ENCODE measurements at regions not wholly inside any gene's neighbourhood (a gene's known extent, or its start where the extent isn't known, plus 50 kb on each side); places are given as distances from the start of the nearest gene placed in this dataset.

GRCh38 chr19:29118389-29118788 lies 94.6 kb downstream of the UQCRFS1 start:
- H3K4me2 ChIP-seq (ENCODE audit: insufficient read depth, insufficient read length, low read length): no peak overlapping the region
- no peak overlapping the region for H4K91ac ChIP-seq (ENCODE audit: insufficient read length, low read depth, low read length)
- no peaks in the 10 kb centered on the region for H3K9me3 ChIP-seq (ENCODE audit: control insufficient read depth, low read depth, low read length)
- no peaks in the 10 kb centered on the region for H3K23me2 ChIP-seq (ENCODE audit: insufficient read length, low read depth, low read length, poor library complexity, severe bottlenecking)
- H3K79me2 ChIP-seq (ENCODE audit: insufficient read depth, low read length): no peaks in the 10 kb centered on the region
- H3K18ac ChIP-seq (ENCODE audit: insufficient read length, low read depth, low read length): no peak overlapping the region
- H2BK15ac ChIP-seq (ENCODE audit: low read depth, low read length): no peak overlapping the region
- no peaks in the 10 kb centered on the region for H3K79me1 ChIP-seq (ENCODE audit: insufficient read depth, low read depth, low read length, poor library complexity, severe bottlenecking)
- WGBS (ENCODE audit: extremely low coverage, insufficient read length, low lambda C conversion rate): no CpG with 5 or more reads among the region's 3 CpGs
- H3K27me3 Mint-ChIP-seq (ENCODE audit: low read depth): peaks cover 9% of the 10 kb centered on the region
- H2BK12ac ChIP-seq (ENCODE audit: insufficient read length, low read depth, low read length): no peak overlapping the region
- H3K4ac ChIP-seq (ENCODE audit: low read depth, low read length): no peak overlapping the region
- H2AK5ac ChIP-seq (ENCODE audit: insufficient read length, low read length): no peak overlapping the region
- no peaks in the 10 kb centered on the region for H4K20me1 ChIP-seq (ENCODE audit: control insufficient read depth, insufficient read depth, insufficient read length)
- no peaks in the 10 kb centered on the region; the same call in 1 of the 2 replicates for H3K27me3 ChIP-seq (ENCODE audit: insufficient read depth, low read length)
- H4K8ac ChIP-seq (replicated peaks; ENCODE audit: insufficient read length, low read depth, low read length): no peak overlapping the region
- no peak overlapping the region for H3K56ac ChIP-seq (ENCODE audit: insufficient read length, low read depth, low read length)
- no peaks in the 10 kb centered on the region for H3K4me1 ChIP-seq (ENCODE audit: insufficient read depth, low read length)
- peaks cover 5 to 8% of the 10 kb centered on the region in 2 experiments for H3K9me3 Mint-ChIP-seq
- DNase-seq: no peak
- no peak overlapping the region for H2BK120ac ChIP-seq (ENCODE audit: low read depth, low read length, poor library complexity, severe bottlenecking)
- peaks cover under 1 to 5% (median 3%) of the 10 kb centered on the region in 3 experiments; a peak in 3 of 7 replicates for H3K36me3 Mint-ChIP-seq (ENCODE audit: insufficient read depth in 1 of 3, low read depth in 3 of 3)
- no peak overlapping the region for H3T11ph ChIP-seq (ENCODE audit: low read length)
- H3K9ac ChIP-seq (ENCODE audit: extremely low read depth, insufficient read length, low read length): no peak overlapping the region
- no peak overlapping the region for H2AFZ ChIP-seq (ENCODE audit: low read length)
- no peak overlapping the region for H2BK5ac ChIP-seq (ENCODE audit: insufficient read length, low read length)
- TF ChIP-seq CTCF (conservative IDR thresholded peaks at IDR 0.05): no peak
- H3K14ac ChIP-seq (ENCODE audit: insufficient read depth, low read length): no peak overlapping the region
- no peak overlapping the region for H3K4me3 Mint-ChIP-seq
- no peak overlapping the region for H3K27ac Mint-ChIP-seq
- no peak overlapping the region for H3K23ac ChIP-seq (ENCODE audit: insufficient read length, low read depth, low read length)
- H2BK20ac ChIP-seq (ENCODE audit: low read depth, low read length, poor library complexity, severe bottlenecking): no peak overlapping the region
- no peak overlapping the region for H4K5ac ChIP-seq (ENCODE audit: insufficient read length, low read depth, low read length)
- 0 out of 4 replicates have a peak, but pooled peaks cover 0 to 2% of the 10 kb centered on the region in 2 experiments for H3K4me1 Mint-ChIP-seq
- no peak overlapping the region for H3K27ac ChIP-seq (ENCODE audit: insufficient read length, low read depth, low read length)
